ENCODE measurements at regions not wholly inside any gene's neighbourhood (a gene's known extent, or its start where the extent isn't known, plus 50 kb on each side); places are given as distances from the start of the nearest gene placed in this dataset.

- H3K4me3 ChIP-seq (ENCODE audit: control insufficient read depth in 2 of 3, extremely low read depth in 1 of 3, insufficient read depth in 2 of 3, low read depth in 1 of 3, low read length in 3 of 3), result no peak overlapping the region
- dilution Hi-C loops (cut with MboI; ENCODE audit: extremely low pct_ligation_motif_present, low sequenced_read_pairs), result no loop called here
- H4K20me1 ChIP-seq (ENCODE audit: control insufficient read depth, extremely low read depth, insufficient read depth, low read length), result no peaks in the 10 kb centered on the region
- no peak for FAIRE-seq
- no peak overlapping the region for H2AFZ ChIP-seq (ENCODE audit: control insufficient read depth, low read length)
- H3K27ac ChIP-seq (ENCODE audit: control insufficient read depth, insufficient read depth, low read length), result no peak overlapping the region
- H3K36me3 ChIP-seq (ENCODE audit: control insufficient read depth in 2 of 2, extremely low read depth in 1 of 2, insufficient read depth in 2 of 2, low read length in 2 of 2), result no peaks in the 10 kb centered on the region
- H3K9ac ChIP-seq (ENCODE audit: control insufficient read depth, extremely low read depth, insufficient read depth, low read length), result no peak overlapping the region
- no peaks in the 10 kb centered on the region for H3K4me1 ChIP-seq (ENCODE audit: control insufficient read depth, extremely low read depth, insufficient read depth, low read length)
- no peak overlapping the region for H3K4me2 ChIP-seq (ENCODE audit: control insufficient read depth, extremely low read depth, insufficient read depth, low read depth, low read length)
- DNase-seq (ENCODE audit: low read depth, low spot score), result no peak
- no peaks in the 10 kb centered on the region for H3K9me3 ChIP-seq (ENCODE audit: control insufficient read depth, low read depth, low read length)
- no peaks in the 10 kb centered on the region for H3K27me3 ChIP-seq (ENCODE audit: control insufficient read depth, extremely low read depth, insufficient read depth, low read length)
- TF ChIP-seq CTCF (optimal IDR thresholded peaks at IDR 0.05 in 1 of 3, IDR thresholded peaks at IDR 0.05 in 1 of 3, conservative IDR thresholded peaks at IDR 0.05 in 1 of 3; ENCODE audit: extremely low read depth in 1 of 3, insufficient read depth in 2 of 3, low read length in 3 of 3) (no peak), EZH2 (IDR thresholded peaks at IDR 0.05; ENCODE audit: low read length) (no peak)
- no peaks in the 10 kb centered on the region for H3K79me2 ChIP-seq (ENCODE audit: control insufficient read depth, insufficient read depth, low read length)
- H3K9me1 ChIP-seq (ENCODE audit: control insufficient read depth, extremely low read depth, insufficient read depth, low read length), result no peaks in the 10 kb centered on the region
Measured at GRCh38 chr18:64840911-64841701, 692.2 kb upstream of the LINC00305 start.

- Histone ChIP-seq H4K20me1 (ENCODE audit: control insufficient read depth, extremely low read depth, insufficient read depth, low read length) (no peaks in the 10 kb centered on the region), H3K79me2 (ENCODE audit: control insufficient read depth, insufficient read depth, low read length) (no peaks in the 10 kb centered on the region), H3K9me1 (ENCODE audit: control insufficient read depth, extremely low read depth, insufficient read depth, low read length) (no peaks in the 10 kb centered on the region), H2AFZ (ENCODE audit: control insufficient read depth, low read length) (no peak overlapping the region), H3K9me3 (ENCODE audit: control insufficient read depth, low read depth, low read length) (no peaks in the 10 kb centered on the region), H3K4me2 (ENCODE audit: control insufficient read depth, extremely low read depth, insufficient read depth, low read depth, low read length) (no peak overlapping the region), H3K9ac (ENCODE audit: control insufficient read depth, extremely low read depth, insufficient read depth, low read length) (no peak overlapping the region), H3K27me3 (ENCODE audit: control insufficient read depth, extremely low read depth, insufficient read depth, low read length) (no peaks in the 10 kb centered on the region), H3K36me3 (ENCODE audit: control insufficient read depth in 2 of 2, extremely low read depth in 1 of 2, insufficient read depth in 2 of 2, low read length in 2 of 2) (no peaks in the 10 kb centered on the region), H3K27ac (ENCODE audit: control insufficient read depth, insufficient read depth, low read length) (no peak overlapping the region), H3K4me1 (ENCODE audit: control insufficient read depth, extremely low read depth, insufficient read depth, low read length) (no peaks in the 10 kb centered on the region), H3K4me3 (ENCODE audit: control insufficient read depth in 2 of 3, extremely low read depth in 1 of 3, insufficient read depth in 2 of 3, low read depth in 1 of 3, low read length in 3 of 3) (no peak overlapping the region)
- TF ChIP-seq EZH2 (IDR thresholded peaks at IDR 0.05; ENCODE audit: low read length) (no peak), CTCF (optimal IDR thresholded peaks at IDR 0.05 in 1 of 3, IDR thresholded peaks at IDR 0.05 in 1 of 3, conservative IDR thresholded peaks at IDR 0.05 in 1 of 3; ENCODE audit: extremely low read depth in 1 of 3, insufficient read depth in 2 of 3, low read length in 3 of 3) (no peak)
- dilution Hi-C loops (cut with MboI; ENCODE audit: extremely low pct_ligation_motif_present, low sequenced_read_pairs), result no loop called here
- FAIRE-seq (no peak), DNase-seq (ENCODE audit: low read depth, low spot score) (no peak)
Measured at GRCh38 chr18:64810354-64810753, 661.5 kb upstream of the LINC00305 start.

Data from keratinocyte (primary cell).